ENCODE measurements at regions not wholly inside any gene's neighbourhood (a gene's known extent, or its start where the extent isn't known, plus 50 kb on each side); places are given as distances from the start of the nearest gene placed in this dataset.

DNA sequence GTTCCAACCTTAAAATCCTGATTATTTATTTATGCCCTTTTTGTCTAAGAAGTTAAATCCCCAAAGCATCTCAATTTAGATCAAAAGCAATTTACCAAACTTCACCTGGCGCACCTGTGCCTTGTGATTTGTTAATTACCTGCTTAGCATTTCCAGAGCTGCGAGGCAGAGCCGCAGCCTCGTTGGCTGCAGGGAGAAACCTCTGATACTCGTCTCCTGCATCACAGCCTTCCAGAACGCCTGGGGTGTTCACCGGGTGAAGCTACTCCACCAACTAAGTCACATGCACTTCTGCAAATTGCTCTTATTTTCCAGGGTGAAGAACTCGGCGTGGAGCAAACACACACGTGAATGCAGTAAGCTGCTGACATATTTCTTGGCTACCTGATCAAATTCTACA is 198.1 kb upstream of the RNF32 start:
- TF ChIP-seq, protein P1, sequence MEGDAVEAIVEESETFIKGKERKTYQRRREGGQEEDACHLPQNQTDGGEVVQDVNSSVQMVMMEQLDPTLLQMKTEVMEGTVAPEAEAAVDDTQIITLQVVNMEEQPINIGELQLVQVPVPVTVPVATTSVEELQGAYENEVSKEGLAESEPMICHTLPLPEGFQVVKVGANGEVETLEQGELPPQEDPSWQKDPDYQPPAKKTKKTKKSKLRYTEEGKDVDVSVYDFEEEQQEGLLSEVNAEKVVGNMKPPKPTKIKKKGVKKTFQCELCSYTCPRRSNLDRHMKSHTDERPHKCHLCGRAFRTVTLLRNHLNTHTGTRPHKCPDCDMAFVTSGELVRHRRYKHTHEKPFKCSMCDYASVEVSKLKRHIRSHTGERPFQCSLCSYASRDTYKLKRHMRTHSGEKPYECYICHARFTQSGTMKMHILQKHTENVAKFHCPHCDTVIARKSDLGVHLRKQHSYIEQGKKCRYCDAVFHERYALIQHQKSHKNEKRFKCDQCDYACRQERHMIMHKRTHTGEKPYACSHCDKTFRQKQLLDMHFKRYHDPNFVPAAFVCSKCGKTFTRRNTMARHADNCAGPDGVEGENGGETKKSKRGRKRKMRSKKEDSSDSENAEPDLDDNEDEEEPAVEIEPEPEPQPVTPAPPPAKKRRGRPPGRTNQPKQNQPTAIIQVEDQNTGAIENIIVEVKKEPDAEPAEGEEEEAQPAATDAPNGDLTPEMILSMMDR (IDR thresholded peaks at IDR 0.05; ENCODE audit: low read depth, low read length, missing control alignments): no peak
- H3K4me3 ChIP-seq (ENCODE audit: low read depth, low read length): no peak overlapping the region
- in situ Hi-C loops (cut with HindIII; ENCODE audit: low sequenced_read_pairs): no loop called here
- DNase-seq (ENCODE audit: low read depth): no peak

DNA sequence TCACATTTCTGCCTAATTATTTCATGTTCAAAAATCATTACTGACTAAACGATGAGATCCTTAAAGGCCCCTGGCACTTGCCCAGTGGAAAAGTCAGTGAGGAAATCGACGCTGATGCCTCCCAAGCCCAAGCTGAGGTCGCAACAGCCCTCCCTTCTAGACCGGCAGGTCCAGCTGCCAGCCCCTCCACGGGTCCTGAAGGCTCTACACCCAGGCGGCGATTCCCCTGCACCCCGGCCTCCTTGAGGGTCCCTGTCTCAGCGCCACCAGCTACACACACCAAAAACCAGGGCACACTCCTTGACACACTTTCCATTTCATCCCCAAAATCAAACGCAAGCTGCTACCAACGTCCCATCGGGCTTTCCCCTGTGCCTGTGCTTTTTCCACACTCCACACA is 200.1 kb upstream of the RNF32 start:
- TF ChIP-seq, protein P1 (IDR thresholded peaks at IDR 0.05; ENCODE audit: low read depth, low read length, missing control alignments): no peak
- in situ Hi-C loops (cut with HindIII; ENCODE audit: low sequenced_read_pairs): no loop called here
- H3K4me3 ChIP-seq (ENCODE audit: low read depth, low read length): no peak overlapping the region
- DNase-seq (ENCODE audit: low read depth): no peak

DNA sequence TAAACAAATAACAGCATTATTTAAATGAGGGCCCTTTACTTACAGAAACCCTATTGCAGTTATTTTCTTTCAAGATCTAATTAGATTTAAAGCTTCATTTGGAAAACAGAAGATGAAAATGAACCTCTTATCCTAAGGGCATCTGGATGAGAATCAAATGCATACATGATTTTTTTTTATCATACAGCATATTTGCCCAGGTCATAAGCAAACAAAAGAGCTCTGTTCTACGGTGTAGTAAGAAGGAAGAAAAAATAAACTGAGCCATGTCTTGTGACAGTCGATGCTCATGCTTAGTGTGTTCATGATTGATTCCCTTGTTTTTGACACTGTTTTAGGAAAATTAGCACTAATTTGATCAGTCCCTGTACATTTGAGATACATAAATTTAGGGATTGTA is 202.6 kb upstream of the RNF32 start:
- in situ Hi-C loops (cut with HindIII; ENCODE audit: low sequenced_read_pairs): no loop called here
- DNase-seq (ENCODE audit: low read depth): no peak
- no peak overlapping the region for H3K4me3 ChIP-seq (ENCODE audit: low read depth, low read length)
- TF ChIP-seq, protein P1 (IDR thresholded peaks at IDR 0.05; ENCODE audit: low read depth, low read length, missing control alignments): no peak

DNA sequence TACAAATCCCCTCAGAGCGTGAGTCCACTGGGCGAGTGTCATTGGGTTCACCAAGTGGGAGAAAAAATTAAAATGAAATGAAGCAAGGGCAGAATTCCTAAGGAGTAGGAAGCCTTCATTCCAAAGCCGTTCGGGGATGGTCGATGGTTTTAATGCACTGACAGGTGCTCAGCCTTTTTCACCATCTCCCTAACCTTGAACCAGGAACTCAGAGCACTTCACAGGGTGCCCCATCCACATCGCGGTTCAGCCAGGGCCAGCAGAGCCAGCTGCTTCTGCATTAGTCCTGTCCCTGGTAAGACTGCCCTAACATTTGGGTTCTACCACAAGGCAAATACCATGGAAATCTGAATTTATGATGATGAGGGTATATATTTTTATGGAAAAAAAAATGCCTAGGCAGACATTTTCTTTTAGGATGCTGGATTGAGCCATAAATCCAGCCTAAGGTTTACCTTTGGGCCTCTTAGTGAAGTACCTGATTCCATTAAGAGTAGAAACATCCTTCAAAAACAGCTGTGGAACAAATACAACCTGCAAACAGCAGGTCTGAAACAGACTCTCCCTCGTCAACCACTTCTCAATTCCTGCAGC is 203.5 kb upstream of the RNF32 start:
- no peak for DNase-seq (ENCODE audit: low read depth)
- H3K4me3 ChIP-seq (ENCODE audit: low read depth, low read length): no peak overlapping the region
- TF ChIP-seq, protein P1 (IDR thresholded peaks at IDR 0.05; ENCODE audit: low read depth, low read length, missing control alignments): no peak
- in situ Hi-C loops (cut with HindIII; ENCODE audit: low sequenced_read_pairs): no loop called here

DNA sequence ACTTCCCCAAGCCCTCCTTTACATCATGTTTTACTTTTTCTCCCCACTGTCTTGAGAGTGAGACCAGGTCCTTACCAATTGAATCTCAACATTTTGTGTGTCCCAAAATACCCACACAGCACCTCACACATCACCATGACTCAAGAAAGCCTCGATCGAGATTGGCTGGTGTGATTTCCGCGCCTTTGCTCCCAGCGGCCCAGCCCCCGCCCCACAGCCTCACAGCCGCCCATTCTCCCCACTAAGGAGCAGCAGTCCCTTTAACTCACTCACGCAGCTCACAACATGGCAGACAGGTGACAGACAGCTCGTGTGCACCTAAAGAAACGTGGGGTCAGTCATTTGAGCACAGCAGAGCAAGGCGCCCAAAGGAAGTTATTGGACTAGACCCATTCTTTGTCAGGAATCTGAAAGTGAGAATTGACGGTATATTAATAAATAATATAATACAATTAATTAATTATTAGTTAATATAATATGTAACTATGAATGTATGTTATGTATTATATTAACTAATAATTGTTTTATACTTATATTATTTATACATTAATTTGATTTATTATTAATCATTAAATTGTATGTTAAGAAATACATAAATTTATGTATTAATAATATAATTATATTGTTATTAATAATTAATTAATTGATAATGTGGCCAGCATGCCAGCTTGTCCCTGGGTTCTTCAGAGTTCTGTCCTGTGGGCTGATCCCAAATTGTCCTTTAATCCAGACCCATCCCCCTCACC is 204.9 kb upstream of the RNF32 start:
- in situ Hi-C loops (cut with HindIII; ENCODE audit: low sequenced_read_pairs): no loop called here
- no peak for DNase-seq (ENCODE audit: low read depth)
- TF ChIP-seq, protein P1 (IDR thresholded peaks at IDR 0.05; ENCODE audit: low read depth, low read length, missing control alignments): no peak
- H3K4me3 ChIP-seq (ENCODE audit: low read depth, low read length): no peak overlapping the region

DNA sequence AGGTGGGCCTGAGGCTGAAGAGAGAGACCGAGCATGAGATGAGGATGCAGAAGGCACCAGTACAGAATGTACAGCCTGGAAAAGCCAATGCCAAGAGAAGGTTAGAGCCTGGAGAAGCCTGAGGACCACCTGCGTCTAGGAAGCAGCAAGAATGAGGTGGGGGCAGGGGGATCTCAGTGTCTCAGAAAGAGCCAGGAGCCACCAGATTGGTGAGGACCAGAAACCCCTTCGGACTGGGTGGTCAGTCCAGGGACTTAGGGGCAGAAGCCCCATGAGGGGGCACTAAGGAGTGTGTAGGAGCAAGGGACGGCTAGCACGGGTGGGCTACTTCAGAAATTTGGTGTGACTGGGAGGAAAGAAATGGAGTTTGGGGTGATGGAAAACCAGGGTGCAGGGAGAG is 205.9 kb upstream of the RNF32 start:
- in situ Hi-C loops (cut with HindIII; ENCODE audit: low sequenced_read_pairs): no loop called here
- TF ChIP-seq, protein P1 (IDR thresholded peaks at IDR 0.05; ENCODE audit: low read depth, low read length, missing control alignments): no peak
- DNase-seq (ENCODE audit: low read depth): no peak
- H3K4me3 ChIP-seq (ENCODE audit: low read depth, low read length): no peak overlapping the region

All from astrocyte of the cerebellum (primary cell).